EH (cell line): ENCODE measurements at regions not wholly inside any gene's neighbourhood (a gene's known extent, or its start where the extent isn't known, plus 50 kb on each side); places are given as distances from the start of the nearest gene placed in this dataset.
A peak's percentile ranks its signal among the peaks of the same experiment; 100 is the strongest.
"Not testable (repeated sequence)": the region's sequence is repeated elsewhere in the genome, so short reads cannot be mapped to it uniquely, and the experiment has no call there.

Experiments
- DNase-seq: peaks from one replicate; pipeline ENCODE4 v3.0.0-alpha.2; 2015; ENCODE audit warnings: low read depth

DNA sequence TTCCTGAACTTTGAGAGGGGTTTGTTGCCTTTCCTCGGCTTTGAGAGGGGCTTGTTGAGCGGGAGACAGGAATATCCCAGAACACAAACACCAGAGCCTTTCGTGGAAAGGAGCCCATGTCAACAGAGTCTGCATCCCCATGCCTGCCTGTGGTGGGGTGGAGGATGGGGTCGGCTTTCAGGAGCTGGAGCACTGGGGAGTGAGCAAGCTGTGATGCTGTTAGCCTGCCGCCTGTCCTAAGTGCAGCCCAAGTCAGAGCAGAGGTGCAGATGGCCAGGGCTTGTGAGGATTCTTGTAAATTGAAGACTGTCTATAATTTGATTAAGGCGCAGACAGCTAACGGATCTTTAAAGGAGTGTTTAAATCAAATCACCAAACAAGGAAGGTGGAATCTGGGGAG is 103.3 kb upstream of the ANK2 start:
- no peak for DNase-seq

DNA sequence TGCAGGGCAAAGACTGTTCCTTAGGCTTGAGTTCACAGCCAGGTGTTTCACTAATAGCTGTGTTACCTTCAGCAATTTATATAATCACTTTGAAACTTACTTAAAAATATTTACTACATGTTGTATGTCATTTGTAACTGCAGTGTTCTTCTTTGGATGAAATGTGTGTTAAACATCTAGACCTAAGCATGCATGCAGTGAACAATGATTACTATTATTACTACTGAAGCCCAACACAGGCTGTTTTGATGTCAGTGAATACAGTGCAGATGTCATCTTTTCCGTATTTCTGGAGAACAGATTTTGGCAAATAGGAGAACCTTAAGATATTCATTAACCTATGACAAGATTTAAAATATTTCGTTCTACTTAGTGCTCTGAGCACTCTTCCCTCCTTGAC is 101.8 kb upstream of the ANK2 start:
- DNase-seq, result no peak

- peak; percentile 11 for DNase-seq
These were observed 97.8 kb upstream of the ANK2 start for GRCh38 chr4:112951362-112952312.

DNA sequence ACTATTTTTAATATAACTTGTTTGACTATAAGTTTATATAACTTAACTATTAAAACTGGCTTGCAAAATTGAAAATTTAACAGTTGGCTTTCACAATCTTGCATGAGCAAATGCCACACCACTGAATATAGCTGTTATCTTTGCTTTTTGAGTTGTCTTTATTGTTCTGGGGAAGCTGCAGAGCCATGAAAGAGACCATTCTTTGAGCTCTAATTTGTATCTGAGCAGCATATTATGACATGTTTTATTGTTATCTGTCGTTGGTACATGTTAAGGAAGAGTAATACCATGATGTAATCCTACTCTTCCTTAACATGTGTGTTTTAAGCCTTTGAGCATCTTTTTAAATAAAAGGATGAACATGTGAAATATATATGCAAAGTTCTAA is 97.1 kb upstream of the ANK2 start:
- DNase-seq, result no peak

DNA sequence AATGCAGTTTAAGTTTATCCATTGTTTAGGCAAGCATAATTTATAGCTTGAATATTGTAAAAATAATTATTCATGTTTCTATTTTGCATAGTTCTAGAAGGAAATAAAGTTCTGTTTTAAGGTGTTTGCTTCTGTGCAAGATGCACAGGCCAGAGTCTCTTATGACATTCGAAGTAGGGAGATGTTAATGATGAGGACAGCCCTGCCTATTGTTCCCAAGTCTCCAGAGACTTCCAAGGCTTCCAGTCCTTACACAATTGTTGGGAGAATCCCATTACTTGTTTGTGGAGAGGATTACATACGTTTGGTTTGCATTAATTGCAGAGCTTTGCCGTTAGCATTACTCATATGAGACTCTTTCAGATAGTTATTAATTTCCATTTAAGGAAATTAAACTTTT is 96.2 kb upstream of the ANK2 start:
- DNase-seq, result no peak

DNA sequence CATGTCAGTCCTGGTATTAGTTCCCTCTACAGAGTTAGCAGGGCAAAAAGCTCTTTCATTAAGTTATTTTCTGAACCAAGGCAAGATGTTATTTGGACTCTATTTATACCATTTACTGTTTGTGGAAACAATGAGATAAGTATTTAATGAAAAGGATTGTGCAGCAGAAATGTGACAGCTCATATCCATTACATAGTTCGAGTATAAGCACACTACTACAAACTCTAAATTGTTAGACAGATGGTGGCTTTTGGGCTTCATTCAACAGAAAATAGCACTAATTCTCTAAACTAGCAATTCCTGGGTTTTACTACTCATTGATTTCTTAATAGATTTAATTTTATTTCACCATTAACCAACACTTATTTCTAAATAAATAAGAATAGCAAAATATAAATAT is 95.2 kb upstream of the ANK2 start:
- no peak for DNase-seq

- DNase-seq, result no peak
These were observed 93.0 kb upstream of the ANK2 start for GRCh38 chr4:112956484-112956896.

DNA sequence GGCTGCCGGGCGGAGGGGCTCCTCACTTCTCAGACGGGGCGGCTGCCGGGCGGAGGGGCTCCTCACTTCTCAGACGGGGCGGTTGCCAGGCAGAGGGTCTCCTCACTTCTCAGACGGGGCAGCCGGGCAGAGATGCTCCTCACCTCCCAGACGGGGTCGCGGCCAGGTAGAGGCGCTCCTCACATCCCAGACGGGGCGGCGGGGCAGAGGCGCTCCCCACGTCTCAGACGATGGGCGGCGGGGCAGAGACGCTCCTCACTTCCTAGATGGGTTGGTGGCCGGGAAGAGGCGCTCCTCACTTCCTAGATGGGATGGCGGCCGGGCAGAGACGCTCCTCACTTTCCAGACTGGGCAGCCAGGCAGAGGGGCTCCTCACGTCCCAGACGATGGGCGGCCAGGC is 91.7 kb upstream of the ANK2 start:
- DNase-seq, result not testable (repeated sequence)

GRCh38 chr4:112966701-112967488 is 82.6 kb upstream of the ANK2 start:
- no peak for DNase-seq

DNA sequence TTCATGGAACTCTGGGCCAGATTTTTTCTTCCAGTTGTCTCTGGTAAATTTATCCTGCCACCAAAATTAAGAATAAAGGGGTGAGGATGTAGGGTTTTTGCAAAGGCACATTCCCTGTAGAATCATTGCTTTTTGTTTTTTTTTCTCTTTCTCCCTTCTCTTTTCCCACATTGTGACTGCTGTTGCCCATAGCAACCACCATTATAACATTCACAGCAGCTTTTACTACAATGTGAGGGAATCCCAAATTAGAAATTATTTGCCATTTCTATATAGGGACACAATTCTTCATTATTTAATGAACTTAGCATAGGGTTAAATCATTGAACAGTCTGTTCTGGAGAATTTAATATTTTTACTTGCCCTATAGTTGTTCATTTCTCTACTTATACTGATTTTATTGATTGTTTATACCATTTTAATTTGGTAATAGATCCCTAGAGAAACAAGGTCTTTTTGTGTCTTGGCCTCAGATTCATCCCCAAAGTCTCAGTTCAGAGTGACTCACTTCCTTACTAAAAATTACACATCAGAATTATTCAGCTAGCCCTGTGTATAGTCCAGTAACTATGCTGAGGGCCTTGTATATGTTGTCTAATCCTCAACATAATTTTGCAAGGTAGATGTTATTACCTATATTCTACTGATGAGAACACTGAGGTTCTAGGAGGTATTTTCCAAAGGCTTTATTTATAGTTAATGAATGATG is 80.8 kb upstream of the ANK2 start:
- peak; percentile 4 for DNase-seq

DNA sequence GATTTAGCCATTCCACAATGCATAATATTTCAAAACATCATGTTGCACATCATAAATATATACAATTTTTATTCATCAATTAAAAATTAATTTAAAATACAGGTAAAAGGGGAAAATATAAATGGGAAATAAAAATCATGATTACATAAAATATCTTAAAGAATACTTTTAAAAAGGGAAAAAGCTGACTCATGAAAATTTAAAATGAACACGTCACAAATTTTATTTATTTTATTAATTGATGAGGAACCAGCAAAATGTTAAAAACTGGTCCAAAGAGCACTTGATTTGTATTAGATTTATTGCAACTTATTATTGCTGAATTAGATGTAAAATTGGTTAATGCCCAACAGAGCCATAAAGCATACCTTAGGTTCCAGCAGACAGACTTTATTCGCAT is 78.5 kb upstream of the ANK2 start:
- no peak for DNase-seq

- DNase-seq, result peak; percentile 59
These were observed 75.7 kb upstream of the ANK2 start for GRCh38 chr4:112973750-112974251.

DNA sequence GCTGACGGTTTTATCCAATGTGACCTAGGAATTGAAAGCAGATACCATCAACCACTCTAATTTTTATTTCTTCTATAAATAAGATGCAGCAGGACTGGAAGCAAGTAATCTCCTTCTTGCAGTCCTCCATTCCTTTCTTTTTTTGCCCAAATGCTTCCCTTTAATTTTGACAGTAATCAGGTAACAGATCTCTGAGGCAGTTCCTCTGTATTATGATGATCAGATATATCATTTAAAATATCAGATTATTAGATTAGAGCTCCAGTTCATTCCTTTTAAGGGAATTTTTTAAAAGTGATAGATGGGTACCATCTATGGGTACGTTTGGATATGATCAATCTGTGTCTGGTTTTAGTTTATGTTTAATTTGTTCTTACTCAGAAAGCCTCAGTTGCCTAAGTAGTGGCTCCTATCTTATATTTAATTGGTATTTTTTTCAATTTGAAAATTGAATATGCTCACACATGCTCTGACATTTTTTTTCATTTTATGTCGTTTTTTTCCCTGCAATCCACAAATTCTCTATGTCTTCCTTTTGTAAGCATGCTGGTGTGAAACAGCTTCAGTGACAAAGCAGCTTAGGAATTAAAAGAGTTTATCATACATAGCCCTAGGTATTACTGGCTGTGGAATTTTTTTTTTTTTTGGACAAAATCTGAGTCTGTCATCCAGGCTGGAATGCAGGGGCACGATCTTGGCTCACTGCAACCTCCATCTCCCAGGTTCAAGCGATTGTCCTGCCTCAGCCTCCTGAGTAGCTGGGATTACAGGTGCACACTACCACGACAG is 73.7 kb upstream of the ANK2 start:
- peak; percentile 55 for DNase-seq

DNA sequence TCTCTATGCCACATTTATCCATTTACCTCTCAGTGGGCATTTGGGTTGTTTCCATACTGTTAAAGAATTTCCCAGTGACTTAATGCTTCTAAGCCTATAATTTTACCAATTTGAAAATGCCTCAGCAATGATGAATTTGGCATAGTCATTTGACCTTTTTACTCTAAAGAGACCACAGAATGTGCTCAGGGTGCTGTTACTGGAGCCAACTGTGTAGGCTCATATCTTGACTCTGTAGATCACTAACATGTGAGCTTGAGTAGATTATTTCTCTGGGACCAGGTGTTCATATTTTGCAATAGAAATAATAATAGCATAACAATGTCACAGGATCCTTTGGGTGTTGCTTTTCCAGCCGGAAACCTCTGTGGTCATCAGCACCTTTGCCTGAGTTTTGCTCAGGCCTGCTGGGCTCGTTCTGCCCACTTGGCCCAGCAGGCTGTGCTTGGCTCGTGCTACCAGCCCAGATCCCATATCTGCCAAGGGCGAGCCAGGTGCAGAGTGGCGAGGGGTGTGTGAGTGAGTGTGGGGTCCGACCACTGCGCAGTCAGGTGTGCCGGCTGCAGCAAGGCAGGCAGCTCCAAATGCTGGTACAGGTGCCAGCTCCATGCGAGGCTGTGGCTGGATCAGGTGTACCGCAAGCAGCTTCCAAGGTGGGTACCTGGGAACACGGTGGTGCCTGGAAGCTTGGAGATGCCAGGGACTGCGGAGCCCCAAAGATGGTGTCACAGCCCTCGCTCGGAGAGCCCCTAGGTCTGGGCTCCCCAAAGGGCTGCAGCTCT is 70.6 kb upstream of the ANK2 start:
- DNase-seq, result peak; percentile 51

DNA sequence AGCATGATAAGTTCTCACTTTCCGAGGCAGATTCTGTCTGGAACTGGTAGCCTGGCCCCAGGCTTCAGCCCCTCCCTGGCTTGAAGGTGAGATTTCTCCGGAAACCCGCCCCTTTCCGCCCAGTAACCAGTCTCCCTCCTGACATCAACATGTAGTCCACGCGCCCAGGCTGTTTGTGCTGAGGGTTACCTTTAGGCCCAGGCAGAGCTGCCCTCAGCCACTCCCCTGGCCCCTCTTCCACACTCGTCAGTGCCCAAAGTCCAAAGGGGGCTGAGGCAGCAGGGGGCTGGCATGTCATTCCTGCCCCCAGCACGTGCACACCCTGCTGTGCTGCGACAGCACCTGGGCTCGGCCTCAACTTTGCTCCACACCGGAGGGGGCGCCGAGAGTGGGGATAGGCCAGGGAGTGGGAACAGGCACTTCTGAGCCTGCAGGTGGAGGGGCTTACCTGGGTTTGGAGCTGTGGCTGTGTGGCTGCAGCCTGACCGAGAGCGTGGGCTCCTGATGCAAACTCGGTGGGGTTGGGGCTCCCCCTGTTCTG is 69.5 kb upstream of the ANK2 start:
- DNase-seq, result no peak

DNA sequence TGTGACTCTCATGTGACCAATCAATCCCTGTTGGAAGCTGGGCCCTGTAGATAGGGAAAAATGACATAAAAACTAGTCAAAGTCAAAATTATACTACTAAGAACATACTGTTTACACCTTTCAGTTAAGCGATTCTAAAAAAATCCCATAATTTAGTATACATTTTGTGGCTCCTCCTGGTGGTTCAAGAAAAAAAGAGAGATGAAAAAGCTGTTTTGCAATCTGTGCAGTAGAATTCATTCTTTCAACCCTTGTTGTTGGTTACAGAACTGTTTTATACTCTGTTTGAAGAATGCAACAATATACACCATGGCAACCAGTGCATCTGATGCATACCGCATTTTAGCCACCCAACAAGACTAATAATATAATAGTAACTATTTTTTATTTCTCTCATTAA is 66.8 kb upstream of the ANK2 start:
- no peak for DNase-seq

DNA sequence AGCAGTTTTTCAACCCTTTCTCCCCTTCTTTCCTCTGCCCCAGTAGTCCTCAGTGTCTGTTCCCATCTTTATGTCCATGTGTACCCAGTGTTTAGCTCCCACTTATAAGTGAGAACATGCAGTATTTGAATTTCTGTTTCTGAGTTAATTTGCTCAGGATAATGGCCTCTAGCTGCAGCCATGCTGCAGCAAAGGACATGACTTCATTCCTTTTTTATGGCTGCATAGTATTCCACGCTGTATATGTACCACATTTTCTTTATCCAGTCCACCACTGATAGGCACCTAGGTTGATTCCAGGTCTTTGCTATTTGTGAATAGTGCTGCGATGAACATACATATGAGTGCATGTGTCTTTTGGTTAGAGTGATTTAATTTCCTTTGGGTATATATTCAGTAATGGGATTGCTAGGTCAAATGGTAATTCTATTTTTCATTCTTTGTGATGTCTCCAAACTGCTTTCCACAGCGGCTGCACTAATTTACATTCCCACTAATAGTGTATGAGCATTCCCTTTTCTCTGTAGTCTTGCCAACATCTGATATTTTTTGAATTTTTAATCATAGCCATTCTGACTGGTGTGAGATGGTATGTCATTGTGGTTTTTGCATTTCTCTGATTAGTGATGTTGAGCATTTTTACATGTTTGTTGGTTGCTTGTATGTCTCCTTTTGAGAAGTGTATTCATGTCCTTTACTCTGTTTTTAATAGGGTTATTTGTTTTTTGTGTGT is 54.6 kb upstream of the ANK2 start:
- no peak for DNase-seq
